Suprapubic skin (tissue), 4 donors: ENCODE measurements at regions not wholly inside any gene's neighbourhood (a gene's known extent, or its start where the extent isn't known, plus 50 kb on each side); places are given as distances from the start of the nearest gene placed in this dataset.
"Not testable (repeated sequence)": the region's sequence is repeated elsewhere in the genome, so short reads cannot be mapped to it uniquely, and the experiment has no call there.

ENCODE experiments used
- DNase-seq, 2 donors: peaks; one replicate each; pipeline ENCODE4 v3.0.0-alpha.2; 2019; ENCODE audit warnings: low spot score in 2 of 2
- H3K27ac ChIP-seq: fragments of 200-600 bp; sonication (generic); one replicate; pipeline ENCODE4 v1.5.1; 2019
- H3K27me3 ChIP-seq: fragments of 200-600 bp; sonication (generic); one replicate; pipeline ENCODE4 v1.5.1; 2019
- H3K36me3 ChIP-seq: fragments of 200-600 bp; sonication (generic); one replicate; pipeline ENCODE4 v1.5.1; 2019
- H3K4me1 ChIP-seq: fragments of 200-600 bp; sonication (generic); one replicate; pipeline ENCODE4 v1.5.1; 2019
- H3K4me3 ChIP-seq: fragments of 200-600 bp; sonication (generic); one replicate; pipeline ENCODE4 v1.5.1; 2019; ENCODE audit warnings: mild to moderate bottlenecking
- H3K9me3 ChIP-seq: fragments of 200-600 bp; sonication (generic); one replicate; pipeline ENCODE4 v1.5.1; 2019
- CTCF ChIP-seq, 2 donors: fragments of 200-600 bp in 1 of 2; fragments of 450-650 bp in 1 of 2; sonication (generic) in 1 of 2; IDR thresholded peaks; one replicate each; pipeline ENCODE4 v1.5.1; 2016 to 2019; ENCODE audit warnings: antibody characterized with exemption in 2 of 2, mild to moderate bottlenecking in 1 of 2, moderate library complexity in 1 of 2
- EP300 ChIP-seq: sonication (generic); formaldehyde crosslinking; IDR thresholded peaks from one replicate; pipeline ENCODE4 v1.6.1; 2017; ENCODE audit warnings: antibody characterized with exemption
- POLR2A ChIP-seq, 2 donors: fragments of 450-650 bp; IDR thresholded peaks; one replicate each; pipeline ENCODE4 v1.6.1; 2017; ENCODE audit warnings: antibody characterized with exemption in 2 of 2, mild to moderate bottlenecking in 2 of 2, moderate library complexity in 2 of 2
- POLR2AphosphoS5 ChIP-seq, 3 donors: sonication (generic); formaldehyde crosslinking; IDR thresholded peaks; one replicate each; pipeline ENCODE4 v1.6.1; 2017; ENCODE audit warnings: antibody characterized with exemption in 3 of 3
- WGBS: methylation state at CpG from one replicate; pipeline ENCODE4 v1.1.5; 2018; 5-methylcytosine and 5-hydroxymethylcytosine counted together

- H3K9me3 ChIP-seq: no peaks in the 10 kb centered on the region
- no peak overlapping the region for H3K27ac ChIP-seq
- WGBS: 88% methylated on average over 2 of the region's 2 CpGs
- H3K27me3 ChIP-seq: no peaks in the 10 kb centered on the region
- no peak overlapping the region for H3K4me3 ChIP-seq
- H3K36me3 ChIP-seq: no peaks in the 10 kb centered on the region
- no peaks in the 10 kb centered on the region for H3K4me1 ChIP-seq
- no peak for DNase-seq
- TF ChIP-seq CTCF (IDR thresholded peaks at IDR 0.05) (no peak), POLR2A (IDR thresholded peaks at IDR 0.05) (no peak), POLR2AphosphoS5 (IDR thresholded peaks at IDR 0.05) (no peak), EP300 (no peak)
Measured at GRCh38 chrX:121172703-121173102, 125.3 kb downstream of the GLUD2 start.

- 70% methylated on average over 1 of the region's 1 CpG for WGBS
- no peaks in the 10 kb centered on the region for H3K9me3 ChIP-seq
- no peaks in the 10 kb centered on the region for H3K27me3 ChIP-seq
- DNase-seq: no peak
- H3K4me3 ChIP-seq: no peak overlapping the region
- H3K4me1 ChIP-seq: no peaks in the 10 kb centered on the region
- H3K36me3 ChIP-seq: no peaks in the 10 kb centered on the region
- no peak for TF ChIP-seq POLR2A (IDR thresholded peaks at IDR 0.05)
- H3K27ac ChIP-seq: no peak overlapping the region
Measured at GRCh38 chrX:121179972-121180371, 132.6 kb downstream of the GLUD2 start.

GRCh38 chrX:121191779-121192178, 144.4 kb downstream of the GLUD2 start:
- no peaks in the 10 kb centered on the region for H3K36me3 ChIP-seq

GRCh38 chrX:121195719-121196118, 148.3 kb downstream of the GLUD2 start:
- no peaks in the 10 kb centered on the region for H3K36me3 ChIP-seq
- H3K9me3 ChIP-seq: no peaks in the 10 kb centered on the region
- TF ChIP-seq EP300: no peak
- no peak for TF ChIP-seq POLR2A (IDR thresholded peaks at IDR 0.05)
- TF ChIP-seq CTCF (IDR thresholded peaks at IDR 0.05): no peak
- no peak for TF ChIP-seq POLR2AphosphoS5 (IDR thresholded peaks at IDR 0.05)
- no peaks in the 10 kb centered on the region for H3K4me1 ChIP-seq
- DNase-seq: no peak
- WGBS: 88% methylated on average over 2 of the region's 2 CpGs
- H3K27ac ChIP-seq: no peak overlapping the region
- no peaks in the 10 kb centered on the region for H3K27me3 ChIP-seq
- H3K4me3 ChIP-seq: no peak overlapping the region

More at GRCh38 chrX:121191779-121192178, 144.4 kb downstream of the GLUD2 start:
- 69% methylated on average over 10 of the region's 10 CpGs for WGBS
- no peak overlapping the region for H3K4me3 ChIP-seq
- TF ChIP-seq EP300 (no peak), POLR2A (IDR thresholded peaks at IDR 0.05) (no peak), POLR2AphosphoS5 (IDR thresholded peaks at IDR 0.05) (no peak), CTCF (IDR thresholded peaks at IDR 0.05) (no peak)
- no peaks in the 10 kb centered on the region for H3K4me1 ChIP-seq
- H3K9me3 ChIP-seq: no peaks in the 10 kb centered on the region
- H3K27me3 ChIP-seq: no peaks in the 10 kb centered on the region
- DNase-seq: no peak
- no peak overlapping the region for H3K27ac ChIP-seq

- peak overlapping the region; percentile 27 for H3K4me3 ChIP-seq
- 84% methylated on average over 11 of the region's 11 CpGs for WGBS
Measured at GRCh38 chrX:121196872-121197444, 149.5 kb downstream of the GLUD2 start.

GRCh38 chrX:121208563-121208962, 161.2 kb downstream of the GLUD2 start:
- WGBS: 56% methylated on average over 2 of the region's 2 CpGs
- Histone ChIP-seq H3K9me3 (no peaks in the 10 kb centered on the region), H3K36me3 (no peaks in the 10 kb centered on the region), H3K27ac (no peak overlapping the region), H3K4me1 (no peaks in the 10 kb centered on the region), H3K4me3 (no peak overlapping the region), H3K27me3 (no peaks in the 10 kb centered on the region)
- no peak for DNase-seq
- TF ChIP-seq CTCF (IDR thresholded peaks at IDR 0.05): no peak
- no peak for TF ChIP-seq EP300
- TF ChIP-seq POLR2AphosphoS5 (IDR thresholded peaks at IDR 0.05): no peak
- TF ChIP-seq POLR2A (IDR thresholded peaks at IDR 0.05): no peak

More at GRCh38 chrX:121196872-121197444, 149.5 kb downstream of the GLUD2 start:
- not testable (repeated sequence) for H3K27ac ChIP-seq, DNase-seq, H3K36me3 ChIP-seq, H3K9me3 ChIP-seq, H3K27me3 ChIP-seq, H3K4me1 ChIP-seq
